ENCODE measurements at regions not wholly inside any gene's neighbourhood (a gene's known extent, or its start where the extent isn't known, plus 50 kb on each side); places are given as distances from the start of the nearest gene placed in this dataset.

DNA sequence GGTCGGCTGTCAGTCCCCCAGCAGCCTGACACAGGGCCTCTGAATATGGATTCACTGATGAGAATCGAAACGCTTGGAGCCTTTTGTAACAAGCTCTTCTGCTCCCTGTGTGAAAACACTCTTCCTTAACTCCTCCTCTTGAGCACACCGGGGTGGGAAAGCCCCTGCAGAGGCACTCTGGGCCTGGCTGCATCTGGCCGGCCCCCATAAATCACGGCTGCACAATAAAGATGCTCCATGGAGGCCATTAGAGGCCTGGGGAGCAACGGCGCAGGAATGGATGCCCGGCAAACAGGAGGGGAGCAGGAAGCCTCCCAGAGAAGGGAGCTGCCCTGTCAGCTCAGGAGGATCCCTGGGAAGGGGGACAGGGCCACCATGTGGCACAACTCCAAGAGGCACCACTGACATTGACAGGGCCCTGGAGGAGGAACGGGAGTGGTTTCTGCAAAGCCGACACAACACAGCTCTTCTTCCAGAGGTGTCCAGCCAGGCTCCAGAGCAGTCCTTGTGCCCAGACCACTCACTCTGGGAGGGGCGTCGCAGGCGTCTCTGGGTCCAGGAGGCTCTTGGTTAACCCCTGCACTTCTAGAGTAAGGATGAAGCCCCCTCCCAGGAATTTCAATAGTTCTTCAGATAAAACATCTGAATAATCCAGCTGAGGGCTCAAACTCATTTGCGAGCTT lies 509.3 kb upstream of the PPP2R3A start:
- TF ChIP-seq, protein P1, sequence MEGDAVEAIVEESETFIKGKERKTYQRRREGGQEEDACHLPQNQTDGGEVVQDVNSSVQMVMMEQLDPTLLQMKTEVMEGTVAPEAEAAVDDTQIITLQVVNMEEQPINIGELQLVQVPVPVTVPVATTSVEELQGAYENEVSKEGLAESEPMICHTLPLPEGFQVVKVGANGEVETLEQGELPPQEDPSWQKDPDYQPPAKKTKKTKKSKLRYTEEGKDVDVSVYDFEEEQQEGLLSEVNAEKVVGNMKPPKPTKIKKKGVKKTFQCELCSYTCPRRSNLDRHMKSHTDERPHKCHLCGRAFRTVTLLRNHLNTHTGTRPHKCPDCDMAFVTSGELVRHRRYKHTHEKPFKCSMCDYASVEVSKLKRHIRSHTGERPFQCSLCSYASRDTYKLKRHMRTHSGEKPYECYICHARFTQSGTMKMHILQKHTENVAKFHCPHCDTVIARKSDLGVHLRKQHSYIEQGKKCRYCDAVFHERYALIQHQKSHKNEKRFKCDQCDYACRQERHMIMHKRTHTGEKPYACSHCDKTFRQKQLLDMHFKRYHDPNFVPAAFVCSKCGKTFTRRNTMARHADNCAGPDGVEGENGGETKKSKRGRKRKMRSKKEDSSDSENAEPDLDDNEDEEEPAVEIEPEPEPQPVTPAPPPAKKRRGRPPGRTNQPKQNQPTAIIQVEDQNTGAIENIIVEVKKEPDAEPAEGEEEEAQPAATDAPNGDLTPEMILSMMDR (conservative IDR thresholded peaks at IDR 0.05 in 1 of 2, IDR thresholded peaks at IDR 0.05 in 1 of 2; ENCODE audit: low read depth in 1 of 2, low read length in 2 of 2), result no peak
- TF ChIP-seq EZH2 (IDR thresholded peaks at IDR 0.05; ENCODE audit: low read length, missing control alignments), result no peak
